ENCODE measurements at regions not wholly inside any gene's neighbourhood (a gene's known extent, or its start where the extent isn't known, plus 50 kb on each side); places are given as distances from the start of the nearest gene placed in this dataset.

DNA sequence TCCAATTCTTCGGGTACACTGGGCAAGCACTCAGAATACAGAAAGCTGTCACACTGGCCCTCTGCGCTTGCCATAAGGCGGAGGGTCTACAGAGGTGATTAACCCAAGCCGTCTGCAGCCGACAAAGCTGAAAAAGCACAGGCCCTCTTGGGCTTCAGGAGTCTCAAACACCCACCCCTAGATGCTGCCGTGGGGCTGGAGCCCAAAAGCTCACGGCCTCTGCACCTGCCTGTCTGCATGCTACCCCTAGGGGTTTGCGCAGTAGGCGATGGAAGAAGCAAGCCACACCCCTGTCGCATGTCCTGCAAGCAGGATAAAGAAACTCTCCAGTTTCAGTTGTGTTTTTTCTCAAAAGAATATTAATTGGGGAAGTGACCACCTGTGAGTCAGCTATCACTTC lies 118.8 kb upstream of the PLEKHA5 start:
- POLR2A ChIA-PET (ENCODE audit: unreplicated experiment): no interaction called here
- dilution Hi-C loops (cut with HindIII; ENCODE audit: low sequenced_read_pairs, unreplicated experiment): no loop called here
- H3K9ac ChIP-seq (ENCODE audit: low read depth, low read length): no peak overlapping the region

More for the DNA sequence above, 118.8 kb upstream of the PLEKHA5 start:
- ATAC-seq (ENCODE audit: low read depth) (no peak), DNase-seq (no peak)
- H4K8ac ChIP-seq (ENCODE audit: low read depth in 2 of 2, low read length in 2 of 2): no peak overlapping the region
- no peak overlapping the region for H3K23ac ChIP-seq (ENCODE audit: low read depth, low read length)
- no peak overlapping the region for H2BK20ac ChIP-seq (ENCODE audit: low read depth, low read length)
- no peak overlapping the region for H3K18ac ChIP-seq (ENCODE audit: low read depth, low read length)
- no peak overlapping the region for H3K27ac ChIP-seq (ENCODE audit: insufficient read depth, low read length)
- CTCF ChIA-PET: no interaction called here
- H2BK120ac ChIP-seq (ENCODE audit: low read depth, low read length): no peak overlapping the region
- H3K4ac ChIP-seq (ENCODE audit: low read depth, low read length): no peak overlapping the region
- no peaks in the 10 kb centered on the region for H3K36me3 ChIP-seq (ENCODE audit: control insufficient read depth, insufficient read depth, low read length)
- no peak overlapping the region for H4K5ac ChIP-seq (ENCODE audit: low read depth, low read length)
- H4K20me1 ChIP-seq (ENCODE audit: insufficient read depth, low read length): no peaks in the 10 kb centered on the region
- TF ChIP-seq RAD21 (IDR thresholded peaks at IDR 0.05; ENCODE audit: low read length): no peak
- TF ChIP-seq, protein P1, sequence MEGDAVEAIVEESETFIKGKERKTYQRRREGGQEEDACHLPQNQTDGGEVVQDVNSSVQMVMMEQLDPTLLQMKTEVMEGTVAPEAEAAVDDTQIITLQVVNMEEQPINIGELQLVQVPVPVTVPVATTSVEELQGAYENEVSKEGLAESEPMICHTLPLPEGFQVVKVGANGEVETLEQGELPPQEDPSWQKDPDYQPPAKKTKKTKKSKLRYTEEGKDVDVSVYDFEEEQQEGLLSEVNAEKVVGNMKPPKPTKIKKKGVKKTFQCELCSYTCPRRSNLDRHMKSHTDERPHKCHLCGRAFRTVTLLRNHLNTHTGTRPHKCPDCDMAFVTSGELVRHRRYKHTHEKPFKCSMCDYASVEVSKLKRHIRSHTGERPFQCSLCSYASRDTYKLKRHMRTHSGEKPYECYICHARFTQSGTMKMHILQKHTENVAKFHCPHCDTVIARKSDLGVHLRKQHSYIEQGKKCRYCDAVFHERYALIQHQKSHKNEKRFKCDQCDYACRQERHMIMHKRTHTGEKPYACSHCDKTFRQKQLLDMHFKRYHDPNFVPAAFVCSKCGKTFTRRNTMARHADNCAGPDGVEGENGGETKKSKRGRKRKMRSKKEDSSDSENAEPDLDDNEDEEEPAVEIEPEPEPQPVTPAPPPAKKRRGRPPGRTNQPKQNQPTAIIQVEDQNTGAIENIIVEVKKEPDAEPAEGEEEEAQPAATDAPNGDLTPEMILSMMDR (conservative IDR thresholded peaks at IDR 0.05; ENCODE audit: low read depth, low read length): no peak
- TF ChIP-seq RFX5 (IDR thresholded peaks at IDR 0.05; ENCODE audit: low read depth, low read length): no peak
- no peak for TF ChIP-seq USF2 (IDR thresholded peaks at IDR 0.05; ENCODE audit: low read depth, low read length)
- no peak for TF ChIP-seq CHD1 (IDR thresholded peaks at IDR 0.05; ENCODE audit: low read depth, low read length)
- no peak for TF ChIP-seq BHLHE40 (IDR thresholded peaks at IDR 0.05; ENCODE audit: low read depth, low read length)
- no peak for TF ChIP-seq CEBPB (IDR thresholded peaks at IDR 0.05; ENCODE audit: low read depth, low read length)
- TF ChIP-seq FOS (IDR thresholded peaks at IDR 0.05; ENCODE audit: low read depth, low read length): no peak
- no peak for TF ChIP-seq MAZ (IDR thresholded peaks at IDR 0.05; ENCODE audit: borderline replicate concordance, low read depth, low read length)
- no peak for TF ChIP-seq NFE2L2 (IDR thresholded peaks at IDR 0.05; ENCODE audit: low read depth, low read length)
- TF ChIP-seq MXI1 (IDR thresholded peaks at IDR 0.05; ENCODE audit: borderline replicate concordance, low read depth, low read length): no peak
- TF ChIP-seq SMC3 (IDR thresholded peaks at IDR 0.05; ENCODE audit: low read depth, low read length): no peak
- TF ChIP-seq MAFK (IDR thresholded peaks at IDR 0.05; ENCODE audit: low read depth, low read length): no peak
- TF ChIP-seq RCOR1 (IDR thresholded peaks at IDR 0.05; ENCODE audit: insufficient replicate concordance, low read length): no peak
- H2BK15ac ChIP-seq (ENCODE audit: low read depth, low read length): no peak overlapping the region
- H3K27me3 ChIP-seq (ENCODE audit: control insufficient read depth, insufficient read depth, low read length): no peaks in the 10 kb centered on the region
- H3K56ac ChIP-seq (ENCODE audit: extremely low read depth, insufficient read depth, low read length): no peak overlapping the region
- H3K9me3 ChIP-seq (ENCODE audit: control insufficient read depth, insufficient read depth, low read length): no peaks in the 10 kb centered on the region
- no peak overlapping the region for H3K4me2 ChIP-seq (ENCODE audit: low read depth, low read length)
- no peak overlapping the region for H3K14ac ChIP-seq (replicated peaks; ENCODE audit: low read depth, low read length)
- 96% methylated on average over 4 of the region's 10 CpGs; no CpG with 5 or more reads in 1 of the 2 experiments for WGBS, 2 experiments (ENCODE audit: extremely low coverage in 2 of 2, insufficient read length in 1 of 2)
- H2AK9ac ChIP-seq (replicated peaks; ENCODE audit: low read depth, low read length, poor library complexity): no peak overlapping the region
- no peak overlapping the region for H4K91ac ChIP-seq (ENCODE audit: insufficient read depth, low read depth, low read length)
- no peaks in the 10 kb centered on the region for H3K79me1 ChIP-seq (ENCODE audit: low read depth in 1 of 2, low read length in 2 of 2)
- peaks cover 2% of the 10 kb centered on the region; the same call in 1 of the 2 replicates for H3K4me1 ChIP-seq (ENCODE audit: control insufficient read depth, insufficient read depth, low read length)
- intact Hi-C loops (cut with micrococcal nuclease) (no loop called here), in situ Hi-C loops (cut with MboI; ENCODE audit: low sequenced_read_pairs) (no loop called here)
- no TSS peak for BruUV-seq (replicated peaks)
- no peak overlapping the region for H2AK5ac ChIP-seq (ENCODE audit: low read depth, low read length)
- H3K4me3 ChIP-seq (ENCODE audit: insufficient read depth, low read depth, low read length): no peak overlapping the region
- no peak overlapping the region for H2BK5ac ChIP-seq (ENCODE audit: low read depth, low read length, poor library complexity, severe bottlenecking)
- H2AFZ ChIP-seq (replicated peaks; ENCODE audit: low read length, poor library complexity): no peak overlapping the region
- peaks cover 2% of the 10 kb centered on the region; the same call in 1 of the 2 replicates for H3K9me1 ChIP-seq (ENCODE audit: insufficient read depth, low read length)

Data from IMR-90 (cell line).